GDM1 (cell line): ENCODE measurements at regions not wholly inside any gene's neighbourhood (a gene's known extent, or its start where the extent isn't known, plus 50 kb on each side); places are given as distances from the start of the nearest gene placed in this dataset.

ENCODE experiments used
- DNase-seq: peaks from one replicate; lab custom pipeline; 2025; lab: John Stamatoyannopoulos, UW

GRCh38 chr2:235264121-235264493 lies 229.7 kb upstream of the AGAP1 start:
- DNase-seq, result no peak

- DNase-seq, result no peak
Measured at GRCh38 chr2:235264512-235264911, 229.3 kb upstream of the AGAP1 start.

- DNase-seq, result no peak
Measured at GRCh38 chr2:235265348-235265965, 228.4 kb upstream of the AGAP1 start.

GRCh38 chr2:235267251-235267650 lies 226.6 kb upstream of the AGAP1 start:
- DNase-seq, result no peak

GRCh38 chr2:235268535-235268934 lies 225.3 kb upstream of the AGAP1 start:
- DNase-seq, result no peak

- DNase-seq, result no peak
Measured at GRCh38 chr2:235270291-235270690, 223.6 kb upstream of the AGAP1 start.

GRCh38 chr2:235270956-235271355 lies 222.9 kb upstream of the AGAP1 start:
- DNase-seq, result peak; percentile 65

- no peak for DNase-seq
Measured at GRCh38 chr2:235271936-235272335, 221.9 kb upstream of the AGAP1 start.

GRCh38 chr2:235274023-235274422 lies 219.8 kb upstream of the AGAP1 start:
- no peak for DNase-seq

GRCh38 chr2:235277485-235277884 lies 216.4 kb upstream of the AGAP1 start:
- DNase-seq, result no peak

- no peak for DNase-seq
Measured at GRCh38 chr2:235278771-235279355, 215.0 kb upstream of the AGAP1 start.

GRCh38 chr2:235279965-235280364 lies 213.9 kb upstream of the AGAP1 start:
- no peak for DNase-seq

- no peak for DNase-seq
Measured at GRCh38 chr2:235283246-235283645, 210.6 kb upstream of the AGAP1 start.

GRCh38 chr2:235286622-235287374 lies 207.0 kb upstream of the AGAP1 start:
- no peak for DNase-seq

GRCh38 chr2:235287375-235287733 lies 206.5 kb upstream of the AGAP1 start:
- no peak for DNase-seq

GRCh38 chr2:235291461-235291860 lies 202.4 kb upstream of the AGAP1 start:
- DNase-seq, result no peak

GRCh38 chr2:235293061-235293460 lies 200.8 kb upstream of the AGAP1 start:
- DNase-seq, result no peak

GRCh38 chr2:235295831-235296230 lies 198.0 kb upstream of the AGAP1 start:
- no peak for DNase-seq

GRCh38 chr2:235300368-235301201 lies 193.3 kb upstream of the AGAP1 start:
- no peak for DNase-seq

GRCh38 chr2:235301202-235302076 lies 192.4 kb upstream of the AGAP1 start:
- no peak for DNase-seq

GRCh38 chr2:235302263-235302662 lies 191.6 kb upstream of the AGAP1 start:
- no peak for DNase-seq
